ENCODE measurements at regions not wholly inside any gene's neighbourhood (a gene's known extent, or its start where the extent isn't known, plus 50 kb on each side); places are given as distances from the start of the nearest gene placed in this dataset.

GRCh38 chr12:131604859-131605258 lies 106.0 kb upstream of the SFSWAP start:
- DNase-seq (ENCODE audit: low spot score): no peak

- DNase-seq (ENCODE audit: low spot score): no peak
Observed at GRCh38 chr12:131605304-131605829, 105.5 kb upstream of the SFSWAP start.

- DNase-seq (ENCODE audit: low spot score): no peak
Observed at GRCh38 chr12:131606218-131606901, 104.5 kb upstream of the SFSWAP start.

GRCh38 chr12:131607658-131608447 lies 103.0 kb upstream of the SFSWAP start:
- no peak for DNase-seq (ENCODE audit: low spot score)

- DNase-seq (ENCODE audit: low spot score): peak; percentile 58
Observed at GRCh38 chr12:131608740-131609690, 101.9 kb upstream of the SFSWAP start.

GRCh38 chr12:131609762-131610161 lies 101.1 kb upstream of the SFSWAP start:
- no peak for DNase-seq (ENCODE audit: low spot score)

GRCh38 chr12:131610181-131610580 lies 100.7 kb upstream of the SFSWAP start:
- no peak for DNase-seq (ENCODE audit: low spot score)

- no peak for DNase-seq (ENCODE audit: low spot score)
Observed at GRCh38 chr12:131610891-131611290, 100.0 kb upstream of the SFSWAP start.

GRCh38 chr12:131611416-131612091 lies 99.3 kb upstream of the SFSWAP start:
- no peak for DNase-seq (ENCODE audit: low spot score)

- DNase-seq (ENCODE audit: low spot score): no peak
Observed at GRCh38 chr12:131612092-131612755, 98.7 kb upstream of the SFSWAP start.

- no peak for DNase-seq (ENCODE audit: low spot score)
Observed at GRCh38 chr12:131613186-131613585, 97.7 kb upstream of the SFSWAP start.

- DNase-seq (ENCODE audit: low spot score): no peak
Observed at GRCh38 chr12:131613678-131614077, 97.2 kb upstream of the SFSWAP start.

GRCh38 chr12:131615326-131616042 lies 95.4 kb upstream of the SFSWAP start:
- DNase-seq (ENCODE audit: low spot score): no peak

GRCh38 chr12:131616043-131616700 lies 94.7 kb upstream of the SFSWAP start:
- DNase-seq (ENCODE audit: low spot score): no peak

GRCh38 chr12:131616738-131617137 lies 94.2 kb upstream of the SFSWAP start:
- DNase-seq (ENCODE audit: low spot score): no peak

- DNase-seq (ENCODE audit: low spot score): no peak
Observed at GRCh38 chr12:131617179-131617578, 93.7 kb upstream of the SFSWAP start.

GRCh38 chr12:131617596-131618302 lies 93.1 kb upstream of the SFSWAP start:
- DNase-seq (ENCODE audit: low spot score): no peak

- DNase-seq (ENCODE audit: low spot score): no peak
Observed at GRCh38 chr12:131618303-131618658, 92.6 kb upstream of the SFSWAP start.

GRCh38 chr12:131618701-131619100 lies 92.2 kb upstream of the SFSWAP start:
- no peak for DNase-seq (ENCODE audit: low spot score)
